K562 (cell line): ENCODE measurements at regions not wholly inside any gene's neighbourhood (a gene's known extent, or its start where the extent isn't known, plus 50 kb on each side); places are given as distances from the start of the nearest gene placed in this dataset.

ENCODE experiments used
- ATAC-seq: fragments of 200-7000 bp; cut with Tn5 transposase; 3 replicates; pipeline ENCODE4 v1.9.1; 2020; ENCODE audit warnings: moderate library complexity
- BruUV-seq: library from RNA; stranded (reverse); fragments of 400-500 nt; replicated peaks from 2 replicates; lab custom pipeline; 2021; lab: Mats Ljungman, UMichigan
- CTCF ChIA-PET: fragments of 300-600 bp; formaldehyde crosslinking; extraction: SDS; loops from one replicate; lab custom pipeline; 2021; ENCODE audit warnings: low intra/inter-chr PET ratio; lab: Yijun Ruan, JAX
- POLR2A ChIA-PET: fragments of 300-600, 350-650 bp; sonication (Branson Sonifier 250); formaldehyde crosslinking; extraction: SDS; loops from one replicate; lab custom pipeline; 2021; ENCODE audit warnings: antibody characterized with exemption, inconsistent platforms; lab: Yijun Ruan, JAX
- DNase-seq, 4 experiments: peaks; one replicate each; pipeline versions ENCODE4 v3.0.0 to v3.0.0-alpha.2; 2011 to 2018; ENCODE audit warnings: low spot score in 3 of 4, mixed read lengths in 3 of 4; ENCODE audit errors: extremely low read depth in 1 of 4
- FAIRE-seq: peaks from 2 replicates; lab custom pipeline; 2011; peaks lifted over from hg19 to GRCh38; lab: Jason Lieb, UNC
- H2AFZ ChIP-seq: 2 replicates; pipeline ENCODE4 v1.6.0; 2011; ENCODE audit warnings: low read depth, low read length, control low read depth, inconsistent platforms
- H3K27ac ChIP-seq: fragments of 200-600 bp; 3 replicates; pipeline ENCODE4 v1.8.0; 2011; ENCODE audit warnings: low read depth, mild to moderate bottlenecking, control low read depth, inconsistent platforms, low read length, moderate library complexity, mixed read lengths; ENCODE audit errors: extremely low read depth
- H3K27me3 ChIP-seq, 2 experiments: fragments of 300-600 bp in 1 of 2; 2 replicates in 1 of 2; 3 replicates in 1 of 2; pipeline versions ENCODE4 v1.6.0 to v1.8.0; 2011; ENCODE audit warnings: inconsistent platforms in 2 of 2, low read length in 2 of 2, mild to moderate bottlenecking in 1 of 2, mixed read lengths in 1 of 2, moderate library complexity in 1 of 2; ENCODE audit not compliant: control insufficient read depth in 2 of 2, insufficient read depth in 2 of 2
- H3K36me3 ChIP-seq: fragments of 300-600 bp; 3 replicates; pipeline ENCODE4 v1.8.0; 2011; ENCODE audit warnings: mild to moderate bottlenecking, low read length, inconsistent platforms; ENCODE audit not compliant: control insufficient read depth, insufficient read depth
- H3K4me1 ChIP-seq, 2 experiments: fragments of 200-600 bp in 1 of 2; replicated peaks in 1 of 2; 2 replicates in 1 of 2; 3 replicates in 1 of 2; pipeline versions ENCODE4 v1.5.1 to v1.8.0; 2011; ENCODE audit warnings: inconsistent platforms in 2 of 2, low read length in 2 of 2, mild to moderate bottlenecking in 1 of 2, mixed read lengths in 1 of 2, moderate library complexity in 1 of 2; ENCODE audit not compliant: control insufficient read depth in 2 of 2, insufficient read depth in 2 of 2
- H3K4me2 ChIP-seq: 2 replicates; pipeline ENCODE4 v1.6.1; 2011; ENCODE audit warnings: low read length, control low read depth, inconsistent platforms, mixed read lengths; ENCODE audit not compliant: insufficient read depth
- H3K4me3 ChIP-seq: fragments of 200-600 bp; sonication (generic), shearing (Covaris generic); 2 replicates; pipeline ENCODE4 v1.5.1; 2016; ENCODE audit warnings: control low read depth, inconsistent platforms
- H3K79me2 ChIP-seq: fragments of 200-600 bp; 3 replicates; pipeline ENCODE4 v1.8.0; 2011; ENCODE audit warnings: low read length, inconsistent platforms; ENCODE audit not compliant: control insufficient read depth, insufficient read depth
- H3K9ac ChIP-seq, 2 experiments: 2 replicates each; pipeline versions ENCODE4 v1.6.0 to v1.6.1; 2011; ENCODE audit warnings: low read depth in 2 of 2, low read length in 2 of 2, control low read depth in 1 of 2, inconsistent platforms in 1 of 2, mild to moderate bottlenecking in 1 of 2, mixed read lengths in 1 of 2; ENCODE audit not compliant: insufficient read depth in 1 of 2
- H3K9me1 ChIP-seq: one replicate; pipeline ENCODE4 v1.6.0; 2011; ENCODE audit warnings: inconsistent platforms, mild to moderate bottlenecking, low read length, moderate library complexity; ENCODE audit not compliant: control insufficient read depth, insufficient read depth
- H3K9me3 ChIP-seq: replicated peaks from 2 replicates; pipeline ENCODE4 v1.5.1; 2011; ENCODE audit warnings: low read depth, low read length, inconsistent platforms; ENCODE audit not compliant: control insufficient read depth, insufficient read depth
- H4K20me1 ChIP-seq: replicated peaks from 2 replicates; pipeline ENCODE4 v1.6.1; 2011; ENCODE audit warnings: low read length, inconsistent platforms, mixed read lengths; ENCODE audit not compliant: control insufficient read depth, insufficient read depth
- CTCF ChIP-seq, 3 experiments: IDR thresholded peaks in 2 of 3; conservative IDR thresholded peaks in 1 of 3; 2 replicates each; pipeline ENCODE4 v1.5.1; 2011 to 2012; ENCODE audit warnings: low read length in 3 of 3, mild to moderate bottlenecking in 3 of 3, control low read depth in 2 of 3, improper control_type of control experiment in 1 of 3, inconsistent platforms in 1 of 3, low read depth in 1 of 3, mixed read lengths in 1 of 3, moderate library complexity in 1 of 3; ENCODE audit not compliant: insufficient read depth in 2 of 3
- DACH1 ChIP-seq: fragments of 450-650 bp; IDR thresholded peaks from 2 replicates; pipeline ENCODE4 v1.6.1; 2018; ENCODE audit not compliant: partially characterized antibody
- ETS2 ChIP-seq: IDR thresholded peaks from 2 replicates; pipeline ENCODE4 v1.6.1; 2016; ENCODE audit warnings: borderline replicate concordance, missing genetic modification characterization, mild to moderate bottlenecking, moderate library complexity, missing compliant biosample characterization; ENCODE audit not compliant: poor library complexity, severe bottlenecking
- HNRNPUL1 ChIP-seq: fragments of 200-400 bp; formaldehyde crosslinking; IDR thresholded peaks from 2 replicates; pipeline ENCODE4 v1.6.1; 2017; ENCODE audit warnings: low read length
- ILK ChIP-seq: fragments of 450-650 bp; IDR thresholded peaks from 2 replicates; pipeline ENCODE4 v1.6.1; 2016; ENCODE audit warnings: missing genetic modification characterization, low read depth, mild to moderate bottlenecking, missing compliant biosample characterization, moderate library complexity, borderline replicate concordance
- L3MBTL2 ChIP-seq: fragments of 450-650 bp; IDR thresholded peaks from 2 replicates; pipeline ENCODE4 v1.6.1; 2016; ENCODE audit warnings: mild to moderate bottlenecking, moderate library complexity
- LCOR ChIP-seq: sonication (generic); formaldehyde crosslinking; IDR thresholded peaks from 2 replicates; pipeline ENCODE4 v1.8.0; 2022; ENCODE audit warnings: mild to moderate bottlenecking, missing genetic modification reagents
- MTF1 ChIP-seq: fragments of 250-450 bp; sonication (Bioruptor Pico); IDR thresholded peaks from 2 replicates; pipeline ENCODE4 v1.9.0; 2021; ENCODE audit warnings: moderate library complexity, mild to moderate bottlenecking, inconsistent platforms, borderline replicate concordance
- NFYB ChIP-seq: IDR thresholded peaks from 2 replicates; pipeline ENCODE4 v1.6.1; 2011; ENCODE audit warnings: mild to moderate bottlenecking, moderate library complexity; ENCODE audit not compliant: insufficient read length; ENCODE audit errors: extremely low read depth
- NR2C2 ChIP-seq, 2 experiments: fragments of 200-800 bp in 1 of 2; sonication (Bioruptor generic) in 1 of 2; sonication (generic) in 1 of 2; formaldehyde crosslinking in 1 of 2; IDR thresholded peaks; 2 replicates each; pipeline versions ENCODE4 v1.6.1 to v1.8.0; 2016 to 2022; ENCODE audit warnings: mild to moderate bottlenecking in 1 of 2, missing compliant biosample characterization in 1 of 2, missing genetic modification characterization in 1 of 2, missing genetic modification reagents in 1 of 2
- SMARCC2 ChIP-seq: fragments of 450-650 bp; IDR thresholded peaks from 2 replicates; pipeline ENCODE4 v1.6.1; 2017; ENCODE audit warnings: antibody characterized with exemption, moderate library complexity, mild to moderate bottlenecking, low read depth
- TAL1 ChIP-seq: fragments of 450-650 bp; IDR thresholded peaks from 2 replicates; pipeline ENCODE4 v1.6.1; 2016; ENCODE audit warnings: mild to moderate bottlenecking
- TRIM28 ChIP-seq: fragments of 450-650 bp; IDR thresholded peaks from 2 replicates; pipeline ENCODE4 v1.6.1; 2017
- ZNF124 ChIP-seq: sonication (generic); formaldehyde crosslinking; IDR thresholded peaks from 2 replicates; pipeline ENCODE4 v1.8.1; 2022; ENCODE audit warnings: missing genetic modification reagents
- ZNF212 ChIP-seq: fragments of 450-650 bp; formaldehyde crosslinking; IDR thresholded peaks from 2 replicates; pipeline ENCODE4 v1.4.0; 2020; ENCODE audit warnings: mild to moderate bottlenecking
- WGBS: fragments of 100-300 bp; shearing (Covaris generic); methylation state at CpG from one replicate; pipeline ENCODE4 v1.1.6; 2016; ENCODE audit warnings: low coverage, mixed read lengths; ENCODE audit not compliant: insufficient coverage; ENCODE audit errors: missing lambda C conversion rate; 5-methylcytosine and 5-hydroxymethylcytosine counted together
- in situ Hi-C: fragments of 300-500 bp; cut with MboI; formaldehyde crosslinking; loops from 4 replicates; pipeline ENCODE4 v1.15.0; 2018; ENCODE audit warnings: inconsistent platforms, mixed read lengths
- intact Hi-C: fragments of 100-400 bp; cut with micrococcal nuclease; formaldehyde crosslinking; loops from 2 replicates; pipeline ENCODE4 v1.14.2; 2022

GRCh38 chr5:76021936-76022584 is 61.1 kb upstream of the SV2C start:
- intact Hi-C loops = no loop called here
- no peaks in the 10 kb centered on the region for H3K79me2 ChIP-seq
- POLR2A ChIA-PET = no interaction called here
- peaks cover 0 to 3% of the 10 kb centered on the region in 2 experiments; a peak in 2 of 5 replicates for H3K27me3 ChIP-seq
- no peak for TF ChIP-seq DACH1
- TF ChIP-seq NR2C2 (CRISPR knock-in tag; IDR thresholded peaks at IDR 0.05) = no peak
- no peak for TF ChIP-seq NR2C2 (tag; IDR thresholded peaks at IDR 0.05)
- no peak for TF ChIP-seq ETS2 (tag)
- no peak for TF ChIP-seq SMARCC2
- no peak for TF ChIP-seq ZNF124
- TF ChIP-seq TRIM28 = no peak
- TF ChIP-seq TAL1 = no peak
- TF ChIP-seq ILK (tag) = no peak
- no peak for TF ChIP-seq NFYB
- TF ChIP-seq MTF1 (CRISPR knock-in tag) = no peak
- no peak for TF ChIP-seq HNRNPUL1
- TF ChIP-seq CTCF (IDR thresholded peaks at IDR 0.05 in 2 of 3, conservative IDR thresholded peaks at IDR 0.05 in 1 of 3; ENCODE audit: insufficient read depth in 2 of 3, low read depth in 1 of 3, low read length in 3 of 3) = no peak
- no peak for TF ChIP-seq LCOR
- no peak for TF ChIP-seq ZNF212 (CRISPR knock-in tag)
- no peak for TF ChIP-seq L3MBTL2
- TF ChIP-seq, all 486 proteins: peak for 0
- Histone ChIP-seq H2AFZ (no peak overlapping the region), H3K36me3 (no peaks in the 10 kb centered on the region), H3K9me3 (no peaks in the 10 kb centered on the region), H3K27ac (no peak overlapping the region), H3K4me3 (no peak overlapping the region), H4K20me1 (no peaks in the 10 kb centered on the region), H3K4me2 (no peak overlapping the region), H3K4me1 (no peaks in the 10 kb centered on the region), H3K9ac (no peak overlapping the region), H3K9me1 (no peaks in the 10 kb centered on the region)
- ATAC-seq (no peak), DNase-seq (no peak), FAIRE-seq (no peak)
- BruUV-seq = no TSS peak
- 0% methylated on average over 3 of the region's 3 CpGs for WGBS
- CTCF ChIA-PET = no interaction called here
- in situ Hi-C loops = no loop called here
